WERI-Rb-1 (cell line): ENCODE measurements at regions not wholly inside any gene's neighbourhood (a gene's known extent, or its start where the extent isn't known, plus 50 kb on each side); places are given as distances from the start of the nearest gene placed in this dataset.

ENCODE experiments used
- DNase-seq: peaks from one replicate; pipeline ENCODE4 v3.0.0-alpha.2; 2020
- H3K27ac ChIP-seq: fragments of 250-450 bp; sonication (Bioruptor Pico); 2 replicates; pipeline ENCODE4 v1.5.1; 2020; ENCODE audit warnings: mild to moderate bottlenecking, moderate library complexity
- H3K27me3 ChIP-seq: fragments of 250-450 bp; sonication (Bioruptor Pico); 2 replicates; pipeline ENCODE4 v1.5.1; 2021; ENCODE audit warnings: mild to moderate bottlenecking, low read depth, moderate library complexity; ENCODE audit not compliant: insufficient read depth, severe bottlenecking
- H3K36me3 ChIP-seq: fragments of 250-450 bp; sonication (Bioruptor Pico); 2 replicates; pipeline ENCODE4 v1.5.1; 2020; ENCODE audit warnings: mild to moderate bottlenecking, moderate library complexity
- H3K4me3 ChIP-seq: 2 replicates; pipeline ENCODE4 v1.5.1; 2011; ENCODE audit warnings: low read depth, mild to moderate bottlenecking, control low read depth, low read length
- H3K9me3 ChIP-seq: fragments of 250-450 bp; sonication (Bioruptor Pico); 2 replicates; pipeline ENCODE4 v1.5.1; 2021; ENCODE audit warnings: mild to moderate bottlenecking, moderate library complexity; ENCODE audit not compliant: severe bottlenecking
- CTCF ChIP-seq: IDR thresholded peaks from 2 replicates; pipeline ENCODE4 v1.5.1; 2011; ENCODE audit warnings: low read depth, mild to moderate bottlenecking, control low read depth, inconsistent platforms, low read length

DNA sequence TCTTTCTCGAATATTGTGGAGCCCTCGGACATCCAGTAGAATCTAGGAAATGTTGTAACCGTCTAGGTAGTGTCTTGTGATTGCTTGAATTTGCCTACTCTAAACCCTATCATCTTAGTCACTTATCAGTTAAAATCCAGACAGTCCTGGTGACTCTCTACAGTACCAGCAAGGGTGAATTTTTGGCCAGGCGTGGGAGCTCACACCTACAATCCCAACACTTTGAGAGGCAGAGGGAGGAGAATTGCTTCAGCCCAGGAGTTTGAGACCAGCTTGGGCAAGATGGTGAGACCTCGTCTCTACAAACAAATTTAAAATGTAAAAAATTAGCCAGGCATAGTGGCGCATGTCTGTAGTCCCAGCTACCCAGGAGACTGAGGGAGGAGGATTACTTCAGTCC is 230.9 kb downstream of the CHRM3 start:
- no peak for DNase-seq
- H3K4me3 ChIP-seq = no peak overlapping the region
- H3K9me3 ChIP-seq = no peaks in the 10 kb centered on the region
- no peaks in the 10 kb centered on the region for H3K36me3 ChIP-seq
- no peak overlapping the region for H3K27ac ChIP-seq
- no peak for TF ChIP-seq CTCF
- H3K27me3 ChIP-seq = no peaks in the 10 kb centered on the region

DNA sequence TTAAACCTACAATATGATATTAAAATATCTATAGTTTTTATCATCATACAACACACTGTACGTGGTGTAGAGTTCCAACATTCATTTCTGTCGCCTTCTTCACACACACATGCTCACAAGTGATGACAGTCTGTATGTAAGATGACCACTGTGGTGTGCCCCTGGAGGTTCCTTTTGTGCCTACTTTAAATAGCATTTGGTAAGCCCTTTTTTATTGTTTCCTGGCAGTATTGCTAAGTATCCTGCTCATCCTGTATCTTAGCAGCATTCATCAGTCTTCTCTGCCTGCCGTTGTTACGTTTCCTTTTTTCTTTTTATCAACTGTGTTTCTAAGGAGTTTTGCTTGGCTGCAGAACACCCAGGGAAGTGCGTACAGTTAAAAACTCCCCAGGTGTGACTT is 231.4 kb downstream of the CHRM3 start:
- no peak overlapping the region for H3K27ac ChIP-seq
- H3K36me3 ChIP-seq = no peaks in the 10 kb centered on the region
- no peak for DNase-seq
- H3K27me3 ChIP-seq = no peaks in the 10 kb centered on the region
- TF ChIP-seq CTCF = no peak
- H3K4me3 ChIP-seq = no peak overlapping the region
- no peaks in the 10 kb centered on the region for H3K9me3 ChIP-seq

DNA sequence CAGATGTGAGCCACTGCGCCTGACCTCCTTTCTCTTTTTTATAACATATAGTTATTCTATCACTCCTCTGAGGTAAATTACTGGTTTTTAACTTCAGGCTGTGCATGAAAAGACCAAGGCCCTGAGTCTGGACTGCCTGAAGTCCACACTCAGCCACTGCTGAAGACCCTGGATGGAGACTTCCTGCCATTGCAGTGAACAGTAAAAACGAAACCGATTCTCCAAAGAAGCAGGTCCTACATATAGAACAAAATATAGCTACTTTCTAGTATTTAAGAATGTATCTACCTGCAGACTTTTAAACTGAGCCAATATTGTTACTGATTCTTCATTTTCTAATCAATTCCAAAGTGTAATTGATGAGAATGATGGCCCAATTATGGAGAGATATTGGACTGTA is 232.8 kb downstream of the CHRM3 start:
- H3K36me3 ChIP-seq = no peaks in the 10 kb centered on the region
- no peak for TF ChIP-seq CTCF
- H3K9me3 ChIP-seq = no peaks in the 10 kb centered on the region
- H3K4me3 ChIP-seq = no peak overlapping the region
- DNase-seq = no peak
- H3K27ac ChIP-seq = no peak overlapping the region
- H3K27me3 ChIP-seq = no peaks in the 10 kb centered on the region

DNA sequence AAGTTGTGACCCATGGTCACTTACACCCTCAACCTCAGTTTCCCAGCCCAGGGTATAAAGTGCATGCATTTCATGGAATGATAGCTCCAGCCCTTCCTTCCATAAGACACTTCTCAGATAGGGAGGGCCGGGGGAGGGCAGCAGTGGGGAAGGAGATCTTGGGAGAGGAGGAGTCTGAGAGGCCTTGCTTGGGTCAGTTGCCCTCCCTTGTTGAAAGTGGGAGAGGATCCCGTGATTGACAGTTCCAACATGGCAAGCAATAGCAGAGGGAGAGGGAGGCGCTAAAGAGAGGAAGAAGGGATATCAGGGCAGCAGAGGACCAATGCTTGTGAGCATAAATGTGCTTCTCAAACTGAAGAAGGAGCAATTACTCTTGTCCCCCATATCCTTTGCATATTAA is 244.4 kb downstream of the CHRM3 start:
- Histone ChIP-seq H3K9me3 (no peaks in the 10 kb centered on the region), H3K27me3 (no peaks in the 10 kb centered on the region), H3K27ac (no peak overlapping the region), H3K36me3 (no peaks in the 10 kb centered on the region), H3K4me3 (no peak overlapping the region)
- TF ChIP-seq CTCF = no peak
- no peak for DNase-seq

DNA sequence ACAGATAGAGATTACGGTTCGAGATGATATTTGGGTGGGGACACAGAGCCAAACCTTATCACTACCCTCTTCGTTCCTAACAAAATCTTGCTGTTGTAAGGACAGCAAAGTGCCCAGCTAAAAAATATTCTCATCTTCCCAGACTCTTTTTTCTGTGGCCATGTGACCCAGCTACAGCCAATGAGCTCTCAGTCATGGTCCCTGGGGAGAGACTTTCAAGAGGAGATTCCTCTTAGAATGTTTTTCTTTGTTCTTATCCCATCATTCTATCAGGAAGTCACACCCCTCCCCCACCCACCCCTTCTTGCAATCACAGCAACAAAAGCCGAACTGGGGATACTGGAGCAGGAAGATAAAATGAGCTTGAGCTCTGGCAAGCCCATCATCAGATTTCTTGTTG is 247.1 kb downstream of the CHRM3 start:
- H3K27me3 ChIP-seq = no peaks in the 10 kb centered on the region
- H3K9me3 ChIP-seq = peaks cover 3% of the 10 kb centered on the region
- H3K4me3 ChIP-seq = no peak overlapping the region
- H3K36me3 ChIP-seq = no peaks in the 10 kb centered on the region
- no peak for DNase-seq
- no peak overlapping the region for H3K27ac ChIP-seq
- no peak for TF ChIP-seq CTCF

DNA sequence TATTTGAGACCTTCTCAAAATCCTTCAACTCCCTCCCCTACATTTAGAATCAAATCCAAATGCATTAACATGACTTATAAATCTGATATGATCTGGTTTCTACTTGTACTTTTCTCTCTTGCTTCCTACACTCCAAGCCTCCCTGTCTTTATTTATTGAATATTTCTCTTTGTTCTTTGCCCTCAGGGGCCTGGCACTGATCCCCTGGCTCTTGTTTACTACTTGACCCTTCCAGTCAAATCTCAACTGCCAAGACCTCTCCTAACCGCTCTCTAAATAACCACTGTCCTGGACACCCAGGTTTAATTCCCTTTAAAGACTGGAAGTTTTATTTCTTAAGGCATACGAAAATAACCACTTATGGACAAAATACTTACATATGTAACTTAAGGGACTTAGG is 248.9 kb downstream of the CHRM3 start:
- no peak for TF ChIP-seq CTCF
- H3K9me3 ChIP-seq = peaks cover 5% of the 10 kb centered on the region
- no peaks in the 10 kb centered on the region for H3K36me3 ChIP-seq
- DNase-seq = no peak
- no peak overlapping the region for H3K27ac ChIP-seq
- H3K27me3 ChIP-seq = no peaks in the 10 kb centered on the region
- no peak overlapping the region for H3K4me3 ChIP-seq
